ENCODE measurements at regions not wholly inside any gene's neighbourhood (a gene's known extent, or its start where the extent isn't known, plus 50 kb on each side); places are given as distances from the start of the nearest gene placed in this dataset.
A peak's percentile ranks its signal among the peaks of the same experiment; 100 is the strongest.

- no peak for DNase-seq (ENCODE audit: low spot score)
These were observed 280.0 kb upstream of the ANKRD55 start for GRCh38 chr5:56513141-56513540.

GRCh38 chr5:56512313-56512996 lies 279.3 kb upstream of the ANKRD55 start:
- DNase-seq (ENCODE audit: low spot score), result no peak

DNA sequence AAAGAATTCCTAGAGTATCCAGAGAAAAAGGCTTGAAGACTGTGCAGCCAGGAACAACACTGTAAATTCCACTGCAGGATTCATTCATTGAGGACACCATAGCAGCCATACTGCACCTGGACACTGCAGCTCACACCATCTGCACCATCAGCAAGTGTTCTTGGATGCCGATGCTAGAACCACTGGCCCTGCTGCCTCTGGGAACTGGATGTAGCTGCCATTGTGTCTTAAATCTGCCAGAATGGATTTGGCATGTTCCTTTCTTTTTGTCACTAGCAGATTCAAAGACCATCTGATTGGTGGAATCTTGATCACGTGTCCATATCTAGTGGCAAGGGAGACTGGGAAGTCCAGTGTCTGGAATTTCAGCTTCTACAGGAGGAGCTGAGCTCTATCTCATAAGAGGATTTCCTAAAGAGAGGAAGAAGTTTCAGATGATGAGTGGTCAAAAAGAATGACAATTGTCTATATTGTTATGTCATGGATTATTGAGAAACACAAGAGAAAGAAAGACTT lies 278.3 kb upstream of the ANKRD55 start:
- DNase-seq (ENCODE audit: low spot score), result no peak

DNA sequence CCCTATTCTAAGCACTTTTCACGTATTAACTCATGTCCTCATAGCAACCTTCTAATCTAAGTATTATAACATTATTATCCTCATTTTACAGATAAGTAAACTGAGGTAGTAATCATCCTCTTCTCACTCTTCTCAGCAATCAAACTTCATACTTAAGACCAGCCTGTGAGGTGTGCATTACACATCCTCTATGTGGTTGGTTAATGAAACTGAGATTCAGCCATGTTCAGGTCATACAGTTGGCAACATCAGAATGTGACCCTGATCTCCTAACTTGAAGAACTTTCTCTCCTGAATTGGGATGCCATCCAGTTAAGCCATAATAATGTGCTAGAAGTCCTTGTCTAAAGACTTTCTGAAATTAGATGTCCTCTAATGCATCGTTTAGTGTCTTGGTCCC lies 275.1 kb upstream of the ANKRD55 start:
- no peak for DNase-seq (ENCODE audit: low spot score)

DNA sequence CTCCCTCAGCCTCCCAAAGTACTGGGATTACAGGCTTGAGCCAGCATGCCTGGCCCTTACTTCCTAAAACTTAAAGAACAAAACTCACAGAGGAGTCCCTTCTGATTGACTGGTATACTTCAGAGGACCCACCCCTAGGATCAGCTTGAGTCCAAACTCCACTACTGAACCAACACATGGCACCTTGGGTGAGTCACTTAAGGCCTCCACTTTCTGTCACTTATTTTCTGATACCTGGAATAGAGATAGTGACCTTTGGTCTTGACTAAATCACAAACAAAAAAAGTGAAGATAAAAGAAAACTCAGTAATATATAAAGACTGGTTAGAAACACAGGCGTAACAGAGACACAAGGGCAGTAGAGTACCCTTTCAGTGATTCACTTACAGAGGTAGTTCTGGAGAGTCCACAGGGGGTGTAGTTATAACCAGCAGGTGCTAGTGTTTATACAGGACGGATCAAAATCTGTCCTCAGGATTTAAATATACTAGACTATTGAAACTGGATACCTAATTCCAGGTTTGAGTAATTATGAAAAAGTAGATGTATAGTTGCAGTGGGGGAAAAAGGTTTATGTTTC lies 274.3 kb upstream of the ANKRD55 start:
- no peak for DNase-seq (ENCODE audit: low spot score)

- peak; percentile 26 for DNase-seq (ENCODE audit: low spot score)
These were observed 273.3 kb upstream of the ANKRD55 start for GRCh38 chr5:56506211-56506965.

GRCh38 chr5:56503929-56504328 lies 270.8 kb upstream of the ANKRD55 start:
- no peak for DNase-seq (ENCODE audit: low spot score)

GRCh38 chr5:56501781-56502557 lies 268.8 kb upstream of the ANKRD55 start:
- DNase-seq (ENCODE audit: low spot score), result no peak

DNA sequence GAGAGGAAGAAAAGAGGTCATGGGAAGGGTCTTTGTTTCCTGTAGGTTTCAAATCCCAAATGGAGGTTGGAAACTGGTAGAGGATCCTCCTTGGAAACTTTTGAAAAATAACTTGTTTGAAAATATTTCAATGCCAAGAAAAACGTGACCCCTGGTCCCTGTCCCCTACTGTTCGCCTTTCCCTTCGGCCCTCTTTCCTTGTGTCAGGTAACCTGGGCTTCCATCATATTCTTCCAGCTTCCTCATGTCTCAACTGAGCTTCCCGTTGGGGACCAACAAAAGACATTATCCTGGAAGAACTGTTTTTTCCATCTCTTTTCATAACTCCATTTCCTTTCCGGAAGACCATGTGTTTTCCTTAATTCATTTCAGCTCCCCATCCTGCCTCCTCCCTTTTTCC lies 266.8 kb upstream of the ANKRD55 start:
- no peak for DNase-seq (ENCODE audit: low spot score)

- DNase-seq (ENCODE audit: low spot score), result no peak
These were observed 266.4 kb upstream of the ANKRD55 start for GRCh38 chr5:56499491-56499890.

GRCh38 chr5:56498759-56499395 lies 265.7 kb upstream of the ANKRD55 start:
- no peak for DNase-seq (ENCODE audit: low spot score)

DNA sequence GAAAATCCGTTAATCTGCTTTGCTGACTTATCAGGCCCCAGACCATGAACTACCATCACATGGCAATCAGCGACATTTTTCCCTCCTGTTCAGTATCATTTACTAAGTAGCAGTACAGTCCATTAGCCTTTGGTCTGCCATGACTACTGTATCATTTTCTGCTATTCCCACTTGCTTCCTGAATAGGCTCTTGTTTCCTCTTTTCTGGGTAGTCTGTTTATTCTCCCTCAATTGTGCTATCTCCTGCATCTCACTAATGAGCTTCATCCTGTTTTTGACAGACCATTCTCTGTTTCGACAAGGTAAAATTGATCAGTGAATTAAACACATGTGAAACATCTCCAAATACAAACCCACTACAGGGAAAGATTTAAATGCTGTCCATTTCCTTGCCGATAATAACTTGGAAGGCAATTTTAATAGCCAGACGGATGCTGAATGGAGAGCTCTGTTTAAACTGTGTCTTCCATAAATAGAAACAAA lies 263.5 kb upstream of the ANKRD55 start:
- no peak for DNase-seq (ENCODE audit: low spot score)

- DNase-seq (ENCODE audit: low spot score), result peak; percentile 47
These were observed 261.2 kb upstream of the ANKRD55 start for GRCh38 chr5:56494300-56494731.

DNA sequence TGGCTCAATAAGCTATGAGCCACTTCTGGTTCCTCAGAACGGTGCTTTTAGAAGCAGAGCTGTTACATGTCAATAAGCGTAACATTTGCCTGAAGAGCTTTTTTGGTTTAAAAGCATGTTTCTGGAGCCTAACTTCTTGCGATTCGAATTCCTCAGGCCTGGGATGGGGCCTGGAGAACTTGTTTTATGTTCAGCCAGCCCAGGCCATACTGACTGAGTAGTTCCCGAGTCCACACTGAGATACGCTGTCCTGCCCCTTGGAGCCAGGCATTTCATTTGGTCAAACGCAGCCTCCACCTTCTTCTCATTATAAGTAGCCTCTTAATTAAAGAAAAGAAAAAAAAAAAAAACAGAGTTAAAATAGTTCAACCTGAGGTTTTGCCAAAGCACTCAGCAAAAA lies 260.6 kb upstream of the ANKRD55 start:
- no peak for DNase-seq (ENCODE audit: low spot score)

GRCh38 chr5:56493308-56493707 lies 260.2 kb upstream of the ANKRD55 start:
- DNase-seq (ENCODE audit: low spot score), result no peak

GRCh38 chr5:56492812-56493211 lies 259.7 kb upstream of the ANKRD55 start:
- DNase-seq (ENCODE audit: low spot score), result no peak

DNA sequence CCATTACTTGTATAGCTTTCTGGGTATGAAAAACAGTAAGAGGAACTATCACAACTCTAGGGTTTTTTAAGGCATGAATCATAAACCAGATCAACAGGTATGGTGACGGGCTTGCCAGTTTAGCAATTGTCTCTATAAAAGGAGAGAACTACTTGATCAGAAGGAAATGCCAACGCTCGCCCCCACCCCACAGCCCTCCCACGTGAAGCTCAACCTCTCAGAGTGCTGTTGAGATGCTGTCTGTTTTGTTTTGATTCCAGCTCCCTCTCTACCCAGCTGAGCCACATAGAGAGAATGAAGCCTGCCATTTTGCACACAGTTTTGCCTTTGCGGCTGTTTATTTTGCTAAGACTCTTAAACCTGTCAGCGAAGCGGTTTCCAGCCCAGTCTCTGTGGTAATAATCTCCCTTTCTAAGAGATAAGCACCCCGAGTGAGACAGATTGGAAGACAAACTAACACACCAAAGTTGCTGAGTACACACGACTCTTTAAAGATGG lies 257.9 kb upstream of the ANKRD55 start:
- no peak for DNase-seq (ENCODE audit: low spot score)

- no peak for DNase-seq (ENCODE audit: low spot score)
These were observed 256.1 kb upstream of the ANKRD55 start for GRCh38 chr5:56489272-56489671.

DNA sequence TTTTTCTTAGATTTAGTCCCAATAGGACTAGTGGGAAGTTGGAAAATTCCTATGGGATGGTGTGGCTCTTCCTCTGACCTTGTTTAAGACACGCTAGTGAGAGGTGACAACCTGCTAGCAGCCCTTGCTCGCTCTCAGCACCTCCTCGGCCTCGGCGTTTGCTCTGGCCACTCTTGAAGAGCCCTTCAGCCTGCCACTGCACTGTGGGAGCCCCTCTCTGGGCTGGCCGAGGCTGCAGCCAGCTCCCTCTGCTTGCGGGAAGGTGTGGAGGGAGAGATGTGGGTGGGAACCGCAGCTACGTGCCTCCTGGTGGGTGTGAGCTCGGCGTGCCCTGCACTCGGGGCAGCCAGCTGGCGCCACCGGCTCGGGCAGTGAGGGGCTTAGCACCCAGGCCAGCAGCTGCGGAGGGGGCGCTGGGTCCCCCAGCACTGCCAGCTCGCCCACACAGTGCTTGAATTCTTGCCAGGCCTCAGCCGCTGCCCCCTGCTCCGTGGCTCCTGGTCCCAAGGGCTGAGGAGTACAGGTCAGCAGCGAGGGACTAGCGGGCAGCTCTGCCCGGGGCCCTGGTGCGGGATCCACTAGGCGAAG lies 254.5 kb upstream of the ANKRD55 start:
- no peak for DNase-seq (ENCODE audit: low spot score)

- DNase-seq (ENCODE audit: low spot score), result no peak
These were observed 249.2 kb upstream of the ANKRD55 start for GRCh38 chr5:56482363-56482762.
